ENCODE measurements at regions not wholly inside any gene's neighbourhood (a gene's known extent, or its start where the extent isn't known, plus 50 kb on each side); places are given as distances from the start of the nearest gene placed in this dataset.

DNA sequence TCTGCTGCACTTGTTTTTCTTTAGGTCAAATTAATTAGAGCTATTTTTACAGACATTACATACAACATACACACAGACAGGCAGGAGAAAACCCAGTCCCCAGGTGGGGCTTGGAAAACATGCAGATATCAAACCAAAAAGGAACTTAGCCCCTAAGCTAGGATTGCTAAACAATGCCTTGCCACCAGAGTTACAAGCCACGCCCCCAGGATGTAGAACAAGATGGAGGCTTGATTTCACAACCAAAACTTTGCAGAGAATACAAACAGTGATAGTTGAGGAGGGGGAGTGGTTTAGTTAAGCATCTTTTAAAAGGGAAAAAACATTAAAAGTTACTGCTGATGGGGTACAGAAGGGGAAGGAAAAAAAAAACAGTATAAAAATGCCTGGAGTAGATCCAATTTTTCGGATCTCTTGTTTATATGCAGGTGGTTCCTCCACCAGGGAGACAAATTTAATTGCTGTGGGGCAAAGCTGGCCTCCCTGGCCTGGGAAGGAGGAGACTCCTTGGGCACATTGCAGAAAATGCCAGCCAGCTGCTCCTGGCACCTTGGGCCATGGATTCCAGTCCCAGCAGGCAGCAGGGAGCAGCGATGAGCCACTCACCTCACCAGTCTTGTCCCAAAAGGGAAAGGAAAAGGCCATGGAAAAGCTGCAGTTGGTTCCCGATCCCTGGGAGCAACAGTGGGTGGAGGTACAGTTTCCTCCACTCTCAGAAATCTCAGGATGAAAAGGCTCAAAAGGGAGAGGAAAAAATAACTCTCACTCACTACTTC lies 348.4 kb upstream of the REG3G start:
- no peak for TF ChIP-seq TOX (CRISPR knock-in tag; IDR thresholded peaks at IDR 0.05; ENCODE audit: borderline replicate concordance)
- TF ChIP-seq CSDC2 (CRISPR knock-in tag; IDR thresholded peaks at IDR 0.05), result no peak
- no peak for TF ChIP-seq OSR1 (CRISPR knock-in tag; IDR thresholded peaks at IDR 0.05)
- TF ChIP-seq RARB (CRISPR knock-in tag; IDR thresholded peaks at IDR 0.05), result no peak
- TF ChIP-seq, protein P1, sequence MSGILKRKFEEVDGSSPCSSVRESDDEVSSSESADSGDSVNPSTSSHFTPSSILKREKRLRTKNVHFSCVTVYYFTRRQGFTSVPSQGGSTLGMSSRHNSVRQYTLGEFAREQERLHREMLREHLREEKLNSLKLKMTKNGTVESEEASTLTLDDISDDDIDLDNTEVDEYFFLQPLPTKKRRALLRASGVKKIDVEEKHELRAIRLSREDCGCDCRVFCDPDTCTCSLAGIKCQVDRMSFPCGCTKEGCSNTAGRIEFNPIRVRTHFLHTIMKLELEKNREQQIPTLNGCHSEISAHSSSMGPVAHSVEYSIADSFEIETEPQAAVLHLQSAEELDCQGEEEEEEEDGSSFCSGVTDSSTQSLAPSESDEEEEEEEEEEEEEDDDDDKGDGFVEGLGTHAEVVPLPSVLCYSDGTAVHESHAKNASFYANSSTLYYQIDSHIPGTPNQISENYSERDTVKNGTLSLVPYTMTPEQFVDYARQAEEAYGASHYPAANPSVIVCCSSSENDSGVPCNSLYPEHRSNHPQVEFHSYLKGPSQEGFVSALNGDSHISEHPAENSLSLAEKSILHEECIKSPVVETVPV (CRISPR knock-in tag; IDR thresholded peaks at IDR 0.05), result no peak
- TF ChIP-seq, protein P2, sequence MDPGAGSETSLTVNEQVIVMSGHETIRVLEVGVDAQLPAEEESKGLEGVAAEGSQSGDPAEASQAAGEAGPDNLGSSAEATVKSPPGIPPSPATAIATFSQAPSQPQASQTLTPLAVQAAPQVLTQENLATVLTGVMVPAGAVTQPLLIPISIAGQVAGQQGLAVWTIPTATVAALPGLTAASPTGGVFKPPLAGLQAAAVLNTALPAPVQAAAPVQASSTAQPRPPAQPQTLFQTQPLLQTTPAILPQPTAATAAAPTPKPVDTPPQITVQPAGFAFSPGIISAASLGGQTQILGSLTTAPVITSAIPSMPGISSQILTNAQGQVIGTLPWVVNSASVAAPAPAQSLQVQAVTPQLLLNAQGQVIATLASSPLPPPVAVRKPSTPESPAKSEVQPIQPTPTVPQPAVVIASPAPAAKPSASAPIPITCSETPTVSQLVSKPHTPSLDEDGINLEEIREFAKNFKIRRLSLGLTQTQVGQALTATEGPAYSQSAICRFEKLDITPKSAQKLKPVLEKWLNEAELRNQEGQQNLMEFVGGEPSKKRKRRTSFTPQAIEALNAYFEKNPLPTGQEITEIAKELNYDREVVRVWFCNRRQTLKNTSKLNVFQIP (CRISPR knock-in tag; IDR thresholded peaks at IDR 0.05; ENCODE audit: borderline replicate concordance, low read depth), result no peak
- TF ChIP-seq ZC3H10 (CRISPR knock-in tag; IDR thresholded peaks at IDR 0.05), result no peak
- TF ChIP-seq ARNTL (CRISPR knock-in tag; IDR thresholded peaks at IDR 0.05; ENCODE audit: borderline replicate concordance, low read depth), result no peak
- no peak for TF ChIP-seq ZNF70 (CRISPR knock-in tag; IDR thresholded peaks at IDR 0.05)
- no peak for TF ChIP-seq ZFP3 (CRISPR knock-in tag; IDR thresholded peaks at IDR 0.05)
- TF ChIP-seq PPARA (CRISPR knock-in tag; IDR thresholded peaks at IDR 0.05; ENCODE audit: borderline replicate concordance), result no peak
- TF ChIP-seq, protein P3, sequence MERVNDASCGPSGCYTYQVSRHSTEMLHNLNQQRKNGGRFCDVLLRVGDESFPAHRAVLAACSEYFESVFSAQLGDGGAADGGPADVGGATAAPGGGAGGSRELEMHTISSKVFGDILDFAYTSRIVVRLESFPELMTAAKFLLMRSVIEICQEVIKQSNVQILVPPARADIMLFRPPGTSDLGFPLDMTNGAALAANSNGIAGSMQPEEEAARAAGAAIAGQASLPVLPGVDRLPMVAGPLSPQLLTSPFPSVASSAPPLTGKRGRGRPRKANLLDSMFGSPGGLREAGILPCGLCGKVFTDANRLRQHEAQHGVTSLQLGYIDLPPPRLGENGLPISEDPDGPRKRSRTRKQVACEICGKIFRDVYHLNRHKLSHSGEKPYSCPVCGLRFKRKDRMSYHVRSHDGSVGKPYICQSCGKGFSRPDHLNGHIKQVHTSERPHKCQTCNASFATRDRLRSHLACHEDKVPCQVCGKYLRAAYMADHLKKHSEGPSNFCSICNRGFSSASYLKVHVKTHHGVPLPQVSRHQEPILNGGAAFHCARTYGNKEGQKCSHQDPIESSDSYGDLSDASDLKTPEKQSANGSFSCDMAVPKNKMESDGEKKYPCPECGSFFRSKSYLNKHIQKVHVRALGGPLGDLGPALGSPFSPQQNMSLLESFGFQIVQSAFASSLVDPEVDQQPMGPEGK (CRISPR knock-in tag; IDR thresholded peaks at IDR 0.05; ENCODE audit: borderline replicate concordance), result no peak
- TF ChIP-seq ZFP30 (CRISPR knock-in tag; IDR thresholded peaks at IDR 0.05), result no peak
- TF ChIP-seq ESRRG (CRISPR knock-in tag; IDR thresholded peaks at IDR 0.05), result no peak
- no peak for TF ChIP-seq ISL1 (CRISPR knock-in tag; IDR thresholded peaks at IDR 0.05)
- TF ChIP-seq, protein P4, sequence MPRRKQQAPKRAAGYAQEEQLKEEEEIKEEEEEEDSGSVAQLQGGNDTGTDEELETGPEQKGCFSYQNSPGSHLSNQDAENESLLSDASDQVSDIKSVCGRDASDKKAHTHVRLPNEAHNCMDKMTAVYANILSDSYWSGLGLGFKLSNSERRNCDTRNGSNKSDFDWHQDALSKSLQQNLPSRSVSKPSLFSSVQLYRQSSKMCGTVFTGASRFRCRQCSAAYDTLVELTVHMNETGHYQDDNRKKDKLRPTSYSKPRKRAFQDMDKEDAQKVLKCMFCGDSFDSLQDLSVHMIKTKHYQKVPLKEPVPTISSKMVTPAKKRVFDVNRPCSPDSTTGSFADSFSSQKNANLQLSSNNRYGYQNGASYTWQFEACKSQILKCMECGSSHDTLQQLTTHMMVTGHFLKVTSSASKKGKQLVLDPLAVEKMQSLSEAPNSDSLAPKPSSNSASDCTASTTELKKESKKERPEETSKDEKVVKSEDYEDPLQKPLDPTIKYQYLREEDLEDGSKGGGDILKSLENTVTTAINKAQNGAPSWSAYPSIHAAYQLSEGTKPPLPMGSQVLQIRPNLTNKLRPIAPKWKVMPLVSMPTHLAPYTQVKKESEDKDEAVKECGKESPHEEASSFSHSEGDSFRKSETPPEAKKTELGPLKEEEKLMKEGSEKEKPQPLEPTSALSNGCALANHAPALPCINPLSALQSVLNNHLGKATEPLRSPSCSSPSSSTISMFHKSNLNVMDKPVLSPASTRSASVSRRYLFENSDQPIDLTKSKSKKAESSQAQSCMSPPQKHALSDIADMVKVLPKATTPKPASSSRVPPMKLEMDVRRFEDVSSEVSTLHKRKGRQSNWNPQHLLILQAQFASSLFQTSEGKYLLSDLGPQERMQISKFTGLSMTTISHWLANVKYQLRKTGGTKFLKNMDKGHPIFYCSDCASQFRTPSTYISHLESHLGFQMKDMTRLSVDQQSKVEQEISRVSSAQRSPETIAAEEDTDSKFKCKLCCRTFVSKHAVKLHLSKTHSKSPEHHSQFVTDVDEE (CRISPR knock-in tag; IDR thresholded peaks at IDR 0.05), result no peak
- TF ChIP-seq BACH2 (CRISPR knock-in tag; IDR thresholded peaks at IDR 0.05; ENCODE audit: borderline replicate concordance), result no peak
- ATAC-seq, result no peak

DNA sequence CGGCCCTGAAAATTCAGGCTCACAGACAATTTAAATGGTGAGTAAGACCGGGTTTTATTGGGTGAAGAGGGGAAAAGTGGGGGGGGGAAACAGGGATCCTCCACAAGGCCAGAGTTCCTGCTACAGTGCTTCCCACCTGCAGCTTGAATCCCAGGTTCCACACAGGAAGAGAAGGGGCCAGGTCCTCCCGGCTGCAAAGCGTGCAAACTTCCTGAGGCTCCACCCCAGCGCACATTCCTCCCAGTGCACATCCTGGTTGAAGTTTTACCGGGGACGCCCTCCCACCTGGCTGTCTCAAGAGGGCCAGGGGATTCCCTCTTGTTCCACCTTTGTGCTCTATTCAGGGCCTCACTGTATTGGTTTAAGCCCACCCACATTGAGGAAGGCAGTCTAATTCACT lies 347.7 kb upstream of the REG3G start:
- no peak for TF ChIP-seq CSDC2 (CRISPR knock-in tag; IDR thresholded peaks at IDR 0.05)
- TF ChIP-seq ZNF70 (CRISPR knock-in tag; IDR thresholded peaks at IDR 0.05), result no peak
- ATAC-seq, result no peak

DNA sequence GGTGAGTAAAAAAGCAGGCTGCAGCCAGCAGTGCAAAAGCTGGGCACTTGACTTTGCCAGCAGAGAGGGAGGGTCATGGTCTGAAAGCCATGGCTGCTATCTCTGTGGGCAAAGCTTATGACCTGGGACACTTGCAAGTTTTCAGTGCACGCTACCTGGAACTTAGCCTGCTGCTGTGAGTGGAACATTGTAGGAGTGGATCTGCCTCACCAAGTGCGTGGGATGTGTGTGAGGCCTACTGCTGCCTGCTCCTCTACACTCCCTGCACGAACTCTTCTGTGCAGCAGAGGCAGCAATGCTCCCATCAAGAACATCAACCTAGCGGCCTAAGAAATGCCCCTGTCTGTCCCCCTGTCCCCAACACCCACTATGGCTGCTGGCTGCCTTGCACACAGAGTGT lies 344.1 kb upstream of the REG3G start:
- no peak for ATAC-seq
- TF ChIP-seq, protein P5, sequence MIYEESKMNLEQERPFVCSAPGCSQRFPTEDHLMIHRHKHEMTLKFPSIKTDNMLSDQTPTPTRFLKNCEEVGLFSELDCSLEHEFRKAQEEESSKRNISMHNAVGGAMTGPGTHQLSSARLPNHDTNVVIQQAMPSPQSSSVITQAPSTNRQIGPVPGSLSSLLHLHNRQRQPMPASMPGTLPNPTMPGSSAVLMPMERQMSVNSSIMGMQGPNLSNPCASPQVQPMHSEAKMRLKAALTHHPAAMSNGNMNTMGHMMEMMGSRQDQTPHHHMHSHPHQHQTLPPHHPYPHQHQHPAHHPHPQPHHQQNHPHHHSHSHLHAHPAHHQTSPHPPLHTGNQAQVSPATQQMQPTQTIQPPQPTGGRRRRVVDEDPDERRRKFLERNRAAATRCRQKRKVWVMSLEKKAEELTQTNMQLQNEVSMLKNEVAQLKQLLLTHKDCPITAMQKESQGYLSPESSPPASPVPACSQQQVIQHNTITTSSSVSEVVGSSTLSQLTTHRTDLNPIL (CRISPR knock-in tag; IDR thresholded peaks at IDR 0.05; ENCODE audit: low read depth), result no peak
- TF ChIP-seq, protein P1 (CRISPR knock-in tag; IDR thresholded peaks at IDR 0.05), result no peak
- TF ChIP-seq, protein P3 (CRISPR knock-in tag; IDR thresholded peaks at IDR 0.05; ENCODE audit: borderline replicate concordance), result no peak
- no peak for TF ChIP-seq ZNF565 (CRISPR knock-in tag; conservative IDR thresholded peaks at IDR 0.05; ENCODE audit: low read depth)
- TF ChIP-seq ISL1 (CRISPR knock-in tag; IDR thresholded peaks at IDR 0.05), result no peak
- no peak for TF ChIP-seq CSDC2 (CRISPR knock-in tag; IDR thresholded peaks at IDR 0.05)
- no peak for TF ChIP-seq GLIS3 (CRISPR knock-in tag; IDR thresholded peaks at IDR 0.05)
- no peak for TF ChIP-seq BACH2 (CRISPR knock-in tag; IDR thresholded peaks at IDR 0.05; ENCODE audit: borderline replicate concordance)
- no peak for TF ChIP-seq RARB (CRISPR knock-in tag; IDR thresholded peaks at IDR 0.05)
- no peak for TF ChIP-seq ESRRG (CRISPR knock-in tag; IDR thresholded peaks at IDR 0.05)
- no peak for TF ChIP-seq TOX (CRISPR knock-in tag; IDR thresholded peaks at IDR 0.05; ENCODE audit: borderline replicate concordance)
- TF ChIP-seq ZC3H10 (CRISPR knock-in tag; IDR thresholded peaks at IDR 0.05), result no peak

Data from SK-N-SH treated with all-trans-retinoic acid at 6 μM for 48 hours (cell line).